Brain pericyte (primary cell): ENCODE measurements at regions not wholly inside any gene's neighbourhood (a gene's known extent, or its start where the extent isn't known, plus 50 kb on each side); places are given as distances from the start of the nearest gene placed in this dataset.
"Not testable (repeated sequence)": the region's sequence is repeated elsewhere in the genome, so short reads cannot be mapped to it uniquely, and the experiment has no call there.

ENCODE experiments used
- DNase-seq: peaks from one replicate; pipeline ENCODE4 v3.0.0-alpha.2; 2012; ENCODE audit warnings: low read depth, low spot score

GRCh38 chr3:35263477-35263876 lies 375.8 kb upstream of the ARPP21 start:
- no peak for DNase-seq

GRCh38 chr3:35266065-35266464 lies 373.3 kb upstream of the ARPP21 start:
- DNase-seq, result not testable (repeated sequence)

GRCh38 chr3:35275768-35276167 lies 363.6 kb upstream of the ARPP21 start:
- DNase-seq, result no peak

GRCh38 chr3:35276568-35276967 lies 362.8 kb upstream of the ARPP21 start:
- DNase-seq, result no peak

GRCh38 chr3:35291471-35292236 lies 347.7 kb upstream of the ARPP21 start:
- DNase-seq, result no peak

GRCh38 chr3:35292568-35292967 lies 346.8 kb upstream of the ARPP21 start:
- DNase-seq, result no peak

GRCh38 chr3:35295906-35296305 lies 343.4 kb upstream of the ARPP21 start:
- DNase-seq, result no peak

- DNase-seq, result peak; percentile 8
Measured at GRCh38 chr3:35296533-35296932, 342.8 kb upstream of the ARPP21 start.

- DNase-seq, result not testable (repeated sequence)
Measured at GRCh38 chr3:35296944-35297343, 342.4 kb upstream of the ARPP21 start.

GRCh38 chr3:35305406-35305805 lies 333.9 kb upstream of the ARPP21 start:
- DNase-seq, result no peak

- no peak for DNase-seq
Measured at GRCh38 chr3:35307296-35307695, 332.0 kb upstream of the ARPP21 start.

GRCh38 chr3:35316841-35317240 lies 322.5 kb upstream of the ARPP21 start:
- not testable (repeated sequence) for DNase-seq

- DNase-seq, result no peak
Measured at GRCh38 chr3:35320646-35321407, 318.5 kb upstream of the ARPP21 start.

- DNase-seq, result no peak
Measured at GRCh38 chr3:35322070-35322469, 317.3 kb upstream of the ARPP21 start.

- DNase-seq, result no peak
Measured at GRCh38 chr3:35335703-35336102, 303.6 kb upstream of the ARPP21 start.

GRCh38 chr3:35336601-35337000 lies 302.7 kb upstream of the ARPP21 start:
- DNase-seq, result no peak

GRCh38 chr3:35338186-35338585 lies 301.1 kb upstream of the ARPP21 start:
- DNase-seq, result peak; percentile 8

- DNase-seq, result no peak
Measured at GRCh38 chr3:35380196-35380595, 259.1 kb upstream of the ARPP21 start.

GRCh38 chr3:35383216-35383615 lies 256.1 kb upstream of the ARPP21 start:
- DNase-seq, result no peak

GRCh38 chr3:35383719-35384555 lies 255.4 kb upstream of the ARPP21 start:
- peak; percentile 52 for DNase-seq

GRCh38 chr3:35385271-35385670 lies 254.1 kb upstream of the ARPP21 start:
- no peak for DNase-seq

- DNase-seq, result no peak
Measured at GRCh38 chr3:35389907-35390306, 249.4 kb upstream of the ARPP21 start.
